ENCODE measurements at regions not wholly inside any gene's neighbourhood (a gene's known extent, or its start where the extent isn't known, plus 50 kb on each side); places are given as distances from the start of the nearest gene placed in this dataset.

GRCh38 chr5:102678267-102679058 is 76.6 kb upstream of the PAM start:
- H3K9ac ChIP-seq (replicated peaks; ENCODE audit: extremely low read depth, insufficient read depth, low read length) = no peak overlapping the region
- no peaks in the 10 kb centered on the region for H3K9me3 ChIP-seq (replicated peaks; ENCODE audit: control insufficient read depth, insufficient read depth, low read length)
- H3K4me1 ChIP-seq (ENCODE audit: control insufficient read depth, extremely low read depth, insufficient read depth, low read length) = no peaks in the 10 kb centered on the region
- intact Hi-C loops (cut with micrococcal nuclease) = no loop called here
- H4K20me1 ChIP-seq (replicated peaks; ENCODE audit: control insufficient read depth, extremely low read depth, insufficient read depth, low read length) = no peaks in the 10 kb centered on the region
- no peaks in the 10 kb centered on the region for H3K9me1 ChIP-seq (replicated peaks; ENCODE audit: control insufficient read depth, extremely low read depth, insufficient read depth, low read length)
- no peak overlapping the region for H3K4me2 ChIP-seq (ENCODE audit: insufficient read depth, low read length)
- FAIRE-seq (no peak), DNase-seq (ENCODE audit: low read depth, low spot score) (no peak)
- no TSS peak for BruUV-seq (replicated peaks)
- H3K4me3 ChIP-seq (replicated peaks in 1 of 3; ENCODE audit: insufficient read depth in 1 of 3, low read depth in 1 of 3, low read length in 3 of 3) = no peak overlapping the region
- H3K27me3 ChIP-seq (ENCODE audit: control insufficient read depth in 2 of 2, insufficient read depth in 2 of 2, low read length in 2 of 2) = peaks cover 4 to 8% of the 10 kb centered on the region in 2 experiments
- dilution Hi-C loops (cut with MboI; ENCODE audit: extremely low pct_ligation_motif_present, low sequenced_read_pairs) = no loop called here
- TF ChIP-seq JUN (IDR thresholded peaks at IDR 0.05; ENCODE audit: borderline replicate concordance, insufficient read depth, insufficient read length, low read depth) (no peak), CTCF (IDR thresholded peaks at IDR 0.05; ENCODE audit: extremely low read depth in 1 of 2, insufficient read depth in 1 of 2, low read depth in 1 of 2, low read length in 2 of 2) (no peak), EZH2 (IDR thresholded peaks at IDR 0.05; ENCODE audit: borderline replicate concordance, low read depth, low read length, severe bottlenecking) (no peak), FOS (IDR thresholded peaks at IDR 0.05; ENCODE audit: borderline replicate concordance, insufficient read depth, low read length) (no peak)
- H3K79me2 ChIP-seq (ENCODE audit: control insufficient read depth, insufficient read depth, low read length) = no peaks in the 10 kb centered on the region
- POLR2A ChIA-PET = no interaction called here
- no peak overlapping the region for H3K27ac ChIP-seq (ENCODE audit: insufficient read depth, low read depth, low read length)
- H2AFZ ChIP-seq (ENCODE audit: low read depth, low read length) = no peak overlapping the region
- no peaks in the 10 kb centered on the region for H3K36me3 ChIP-seq (ENCODE audit: control insufficient read depth in 2 of 2, extremely low read depth in 1 of 2, insufficient read depth in 2 of 2, low read length in 2 of 2)
- CTCF ChIA-PET = interaction anchor here (1.1 to 1.2 kb wide), 2 partner anchors 37 to 353 kb away, joined by 3 read pairs; no protein-coding TSS in a partner anchor
